Activated T-helper 1 cell treated with anti-CD3 and anti-CD28 coated beads, Interleukin-2, amount 50 U/mL, for 16 hours (primary cell): ENCODE measurements at regions not wholly inside any gene's neighbourhood (a gene's known extent, or its start where the extent isn't known, plus 50 kb on each side); places are given as distances from the start of the nearest gene placed in this dataset.
"Not testable (repeated sequence)": the region's sequence is repeated elsewhere in the genome, so short reads cannot be mapped to it uniquely, and the experiment has no call there.

Experiments
- DNase-seq, 2 donors: peaks; one replicate each; pipeline ENCODE4 v3.0.0-alpha.2; 2020; ENCODE audit warnings: low read depth in 1 of 2, low spot score in 1 of 2

- no peak for DNase-seq
Observed at GRCh38 chr1:29772584-29773100, 536.3 kb downstream of the PTPRU start.

- DNase-seq = no peak
Observed at GRCh38 chr1:29767769-29768425, 531.6 kb downstream of the PTPRU start.

GRCh38 chr1:29767088-29767685 is 530.9 kb downstream of the PTPRU start:
- no peak for DNase-seq

GRCh38 chr1:29762635-29763034 is 526.3 kb downstream of the PTPRU start:
- DNase-seq = no peak

- DNase-seq = no peak
Observed at GRCh38 chr1:29761159-29761928, 525.0 kb downstream of the PTPRU start.

- DNase-seq = no peak
Observed at GRCh38 chr1:29760067-29760564, 523.8 kb downstream of the PTPRU start.

GRCh38 chr1:29758781-29759499 is 522.6 kb downstream of the PTPRU start:
- no peak for DNase-seq

- DNase-seq = no peak
Observed at GRCh38 chr1:29757866-29758780, 521.8 kb downstream of the PTPRU start.

- DNase-seq = no peak
Observed at GRCh38 chr1:29756901-29757725, 520.8 kb downstream of the PTPRU start.

- DNase-seq = no peak
Observed at GRCh38 chr1:29756498-29756897, 520.2 kb downstream of the PTPRU start.

GRCh38 chr1:29756085-29756484 is 519.8 kb downstream of the PTPRU start:
- no peak for DNase-seq

GRCh38 chr1:29755412-29756015 is 519.2 kb downstream of the PTPRU start:
- DNase-seq = not testable (repeated sequence)

GRCh38 chr1:29754573-29755375 is 518.5 kb downstream of the PTPRU start:
- no peak for DNase-seq

- no peak for DNase-seq
Observed at GRCh38 chr1:29753771-29754572, 517.6 kb downstream of the PTPRU start.

GRCh38 chr1:29753244-29753643 is 516.9 kb downstream of the PTPRU start:
- DNase-seq = no peak

GRCh38 chr1:29752141-29752540 is 515.8 kb downstream of the PTPRU start:
- DNase-seq = no peak
